Stomach (tissue), 8 donors: ENCODE measurements at regions not wholly inside any gene's neighbourhood (a gene's known extent, or its start where the extent isn't known, plus 50 kb on each side); places are given as distances from the start of the nearest gene placed in this dataset.

Source experiments
- DNase-seq, 2 donors: peaks; one replicate each; pipeline versions ENCODE4 v3.0.0 to v3.0.0-alpha.2; 2013 to 2019
- H3K27ac ChIP-seq, 5 donors: fragments of 200-600 bp in 4 of 5; sonication (generic) in 4 of 5; one replicate each; pipeline ENCODE4 v1.5.1; 2013 to 2019; ENCODE audit warnings: mild to moderate bottlenecking in 1 of 5, moderate library complexity in 1 of 5
- H3K27me3 ChIP-seq, 3 donors: fragments of 200-600 bp; sonication (generic); one replicate each; pipeline ENCODE4 v1.5.1; 2017 to 2019; ENCODE audit warnings: mixed run types in 1 of 3
- H3K36me3 ChIP-seq, 4 donors: fragments of 200-600 bp; sonication (generic); 1 replicate in 3 of 4; 2 replicates in 1 of 4; pipeline ENCODE4 v1.5.1; 2016 to 2019
- H3K4me1 ChIP-seq, 4 donors: fragments of 200-600 bp; sonication (generic); one replicate each; pipeline ENCODE4 v1.5.1; 2016 to 2019
- H3K4me3 ChIP-seq, 4 donors: fragments of 200-600 bp; sonication (generic) in 3 of 4; one replicate each; pipeline ENCODE4 v1.5.1; 2016 to 2019; ENCODE audit warnings: mild to moderate bottlenecking in 1 of 4
- H3K9me3 ChIP-seq, 4 donors: fragments of 200-600 bp; sonication (generic); one replicate each; pipeline ENCODE4 v1.5.1; 2016 to 2019
- EP300 ChIP-seq: sonication (generic); formaldehyde crosslinking; IDR thresholded peaks from one replicate; pipeline ENCODE4 v1.6.1; 2017; ENCODE audit warnings: antibody characterized with exemption
- POLR2A ChIP-seq, 4 donors: fragments of 450-650 bp; IDR thresholded peaks; one replicate each; pipeline ENCODE4 v1.6.1; 2016; ENCODE audit warnings: antibody characterized with exemption in 4 of 4, control low read depth in 2 of 4, mild to moderate bottlenecking in 1 of 4, moderate library complexity in 1 of 4
- POLR2AphosphoS5 ChIP-seq, 3 donors: sonication (generic); formaldehyde crosslinking; IDR thresholded peaks; one replicate each; pipeline ENCODE4 v1.6.1; 2016; ENCODE audit warnings: antibody characterized with exemption in 3 of 3
- WGBS, 5 donors: extraction: QIAGEN DNeasy Blood & Tissue Kit in 3 of 5; methylation state at CpG; one replicate each; pipeline versions ENCODE4 v1.1.5 to v1.1.7; 2013 to 2018; 5-methylcytosine and 5-hydroxymethylcytosine counted together
- intact Hi-C: fragments of 100-400 bp; cut with DNase I; formaldehyde crosslinking; loops from one replicate; pipeline ENCODE4 v1.15.1; 2023; ENCODE audit warnings: low total_unique reads
- TF ChIP-seq, protein P1 (sequence below), 7 experiments: fragments of 450-650 bp in 4 of 7; fragments of 200-600 bp in 3 of 7; sonication (generic) in 3 of 7; IDR thresholded peaks; one replicate each; pipeline ENCODE4 v1.5.1; 2016 to 2019; ENCODE audit warnings: antibody characterized with exemption in 7 of 7, control low read depth in 2 of 7, mild to moderate bottlenecking in 1 of 7
- donor health status: healthy with polysubstance abuse.
- donor health status: Bipolar disorder and iron deficiency.
- donor health status: healthy.

DNA sequence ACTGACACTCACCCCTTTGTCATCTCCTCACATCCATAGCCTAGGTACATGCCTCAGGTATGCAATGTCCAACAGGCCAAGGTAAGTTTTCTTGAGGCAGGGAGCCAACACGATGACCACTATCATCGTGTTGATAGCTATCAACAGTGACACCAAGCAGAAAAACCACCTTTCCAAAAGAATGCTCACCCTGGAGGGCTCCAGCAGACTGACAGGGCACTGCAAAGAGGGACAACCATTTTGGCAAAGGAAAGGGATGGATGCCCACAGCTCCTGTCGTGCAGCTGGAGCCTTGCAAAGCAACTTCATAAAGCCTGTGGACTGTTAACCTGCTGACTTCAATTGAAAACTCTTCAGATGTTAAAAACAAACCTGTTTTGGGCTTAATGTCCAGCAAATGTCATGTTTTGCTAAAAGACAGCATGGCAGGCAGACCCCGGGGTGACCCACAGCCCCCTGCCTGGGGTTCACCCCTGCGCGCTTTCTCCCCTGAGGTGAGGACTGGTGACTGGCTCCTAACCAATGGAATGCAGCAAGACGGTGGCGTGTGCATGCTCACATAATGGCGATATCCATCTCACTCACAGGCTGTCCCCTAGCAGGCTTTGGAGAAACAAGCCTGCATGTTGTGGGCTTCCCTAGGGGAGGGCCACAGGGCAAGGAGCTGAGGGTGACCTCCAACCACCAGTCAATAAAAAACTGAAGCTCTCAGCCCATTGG is 293.8 kb downstream of the TCERG1L start:
- no peak for DNase-seq
- H3K4me1 ChIP-seq: no peaks in the 10 kb centered on the region
- peaks cover 0 to 22% (median 0%) of the 10 kb centered on the region in 3 donors for H3K27me3 ChIP-seq
- H3K36me3 ChIP-seq: no peaks in the 10 kb centered on the region
- WGBS, 5 donors: 78 to 87% (median 80%) methylated on average over 3 to 9 of the region's 9 CpGs
- no peak overlapping the region for H3K27ac ChIP-seq
- TF ChIP-seq, protein P1, sequence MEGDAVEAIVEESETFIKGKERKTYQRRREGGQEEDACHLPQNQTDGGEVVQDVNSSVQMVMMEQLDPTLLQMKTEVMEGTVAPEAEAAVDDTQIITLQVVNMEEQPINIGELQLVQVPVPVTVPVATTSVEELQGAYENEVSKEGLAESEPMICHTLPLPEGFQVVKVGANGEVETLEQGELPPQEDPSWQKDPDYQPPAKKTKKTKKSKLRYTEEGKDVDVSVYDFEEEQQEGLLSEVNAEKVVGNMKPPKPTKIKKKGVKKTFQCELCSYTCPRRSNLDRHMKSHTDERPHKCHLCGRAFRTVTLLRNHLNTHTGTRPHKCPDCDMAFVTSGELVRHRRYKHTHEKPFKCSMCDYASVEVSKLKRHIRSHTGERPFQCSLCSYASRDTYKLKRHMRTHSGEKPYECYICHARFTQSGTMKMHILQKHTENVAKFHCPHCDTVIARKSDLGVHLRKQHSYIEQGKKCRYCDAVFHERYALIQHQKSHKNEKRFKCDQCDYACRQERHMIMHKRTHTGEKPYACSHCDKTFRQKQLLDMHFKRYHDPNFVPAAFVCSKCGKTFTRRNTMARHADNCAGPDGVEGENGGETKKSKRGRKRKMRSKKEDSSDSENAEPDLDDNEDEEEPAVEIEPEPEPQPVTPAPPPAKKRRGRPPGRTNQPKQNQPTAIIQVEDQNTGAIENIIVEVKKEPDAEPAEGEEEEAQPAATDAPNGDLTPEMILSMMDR (IDR thresholded peaks at IDR 0.05): no peak
- TF ChIP-seq POLR2A (IDR thresholded peaks at IDR 0.05): no peak
- no peak for TF ChIP-seq POLR2AphosphoS5 (IDR thresholded peaks at IDR 0.05)
- TF ChIP-seq EP300: no peak
- no peak overlapping the region for H3K4me3 ChIP-seq
- H3K9me3 ChIP-seq: no peaks in the 10 kb centered on the region
- intact Hi-C loops: no loop called here

DNA sequence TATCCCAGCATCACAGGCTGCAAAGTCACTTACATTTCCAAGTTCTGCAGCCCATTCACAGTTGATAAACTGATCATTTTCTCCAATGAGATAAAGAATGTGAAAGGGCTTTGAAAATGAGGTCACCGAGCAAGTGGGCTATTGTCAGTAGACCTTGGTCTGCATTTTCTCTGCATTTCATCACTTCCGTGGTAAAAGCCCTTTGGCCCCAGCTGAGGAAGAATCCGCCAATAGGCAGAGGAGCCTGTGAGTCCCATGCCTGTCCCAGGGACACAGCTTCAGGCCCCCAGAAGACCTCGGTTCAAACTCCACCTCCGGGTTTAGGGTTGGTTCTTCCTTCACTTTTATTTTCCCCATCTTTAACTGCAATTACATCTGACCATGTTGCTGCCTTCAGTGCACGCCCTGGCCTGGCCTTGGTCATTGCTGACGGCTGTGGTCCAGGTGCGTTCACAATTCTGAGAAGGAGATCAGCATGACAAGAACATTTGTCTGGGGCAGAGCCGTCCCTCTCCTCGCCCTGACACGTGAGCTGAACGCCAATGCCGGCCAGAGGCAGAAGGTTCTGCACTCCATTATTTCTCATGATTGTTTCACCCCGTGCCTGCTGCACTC is 292.5 kb downstream of the TCERG1L start:
- intact Hi-C loops: no loop called here
- WGBS, 5 donors: 56 to 64% (median 59%) methylated on average over 14 of the region's 14 CpGs
- no peaks in the 10 kb centered on the region for H3K36me3 ChIP-seq
- TF ChIP-seq EP300: no peak
- TF ChIP-seq, protein P1 (IDR thresholded peaks at IDR 0.05): no peak
- no peak overlapping the region for H3K27ac ChIP-seq
- no peaks in the 10 kb centered on the region for H3K4me1 ChIP-seq
- no peak overlapping the region for H3K4me3 ChIP-seq
- no peaks in the 10 kb centered on the region for H3K9me3 ChIP-seq
- DNase-seq: no peak
- peaks cover 0 to 26% (median 0%) of the 10 kb centered on the region in 3 donors for H3K27me3 ChIP-seq

DNA sequence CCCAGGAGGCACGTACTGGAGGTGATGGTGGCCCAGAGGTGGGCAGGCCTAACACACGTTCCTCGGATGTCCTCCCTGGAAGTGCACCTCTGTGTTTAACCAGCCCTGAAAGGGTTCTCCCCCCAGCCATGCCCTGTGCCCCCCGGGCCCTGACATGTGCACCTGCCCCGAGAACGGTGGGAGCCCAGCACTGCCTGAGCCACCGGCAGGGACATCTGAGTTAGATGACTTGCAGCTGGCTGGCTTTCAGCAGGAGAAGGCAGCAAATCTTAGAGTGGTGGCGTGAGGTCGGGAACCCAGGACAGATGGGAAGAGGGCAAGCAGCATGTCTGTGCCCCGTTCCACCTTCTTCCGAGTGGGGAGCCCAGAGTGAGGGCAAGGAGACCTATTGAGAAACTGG is 291.8 kb downstream of the TCERG1L start:
- H3K27me3 ChIP-seq: peaks cover 0 to 23% (median 0%) of the 10 kb centered on the region in 3 donors
- H3K9me3 ChIP-seq: no peaks in the 10 kb centered on the region
- TF ChIP-seq, protein P1 (IDR thresholded peaks at IDR 0.05): no peak
- TF ChIP-seq POLR2A (IDR thresholded peaks at IDR 0.05) (no peak), POLR2AphosphoS5 (IDR thresholded peaks at IDR 0.05) (no peak)
- H3K4me3 ChIP-seq: no peak overlapping the region
- no peak overlapping the region for H3K27ac ChIP-seq
- no peak for DNase-seq
- WGBS, 5 donors: 57 to 82% (median 75%) methylated on average over 6 to 11 of the region's 11 CpGs
- no peaks in the 10 kb centered on the region for H3K4me1 ChIP-seq
- intact Hi-C loops: no loop called here
- H3K36me3 ChIP-seq: no peaks in the 10 kb centered on the region

DNA sequence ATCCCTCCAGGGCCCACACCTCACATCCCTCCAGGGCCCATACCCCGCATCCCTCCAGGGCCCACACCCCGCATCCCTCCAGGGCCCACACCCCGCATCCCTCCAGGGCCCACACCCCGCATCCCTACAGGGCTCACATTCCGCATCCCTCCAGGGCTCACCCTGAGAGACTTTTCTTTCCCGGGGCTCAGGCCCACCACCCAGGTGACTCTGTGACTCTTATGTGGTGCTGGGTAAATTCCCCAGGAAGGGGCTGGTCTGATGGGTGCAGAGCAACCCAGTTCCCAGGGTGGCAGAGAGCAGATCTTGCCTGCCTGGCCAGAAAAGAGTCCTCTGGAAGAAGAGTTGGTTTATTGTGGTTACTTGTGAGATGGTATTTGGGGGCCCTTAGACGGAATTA is 290.7 kb downstream of the TCERG1L start:
- Histone ChIP-seq H3K27ac (no peak overlapping the region), H3K9me3 (no peaks in the 10 kb centered on the region), H3K27me3 (peaks cover 0 to 33% (median 0%) of the 10 kb centered on the region in 3 donors), H3K4me3 (no peak overlapping the region), H3K36me3 (no peaks in the 10 kb centered on the region), H3K4me1 (no peaks in the 10 kb centered on the region)
- DNase-seq: no peak
- TF ChIP-seq, protein P1 (IDR thresholded peaks at IDR 0.05): no peak
- TF ChIP-seq POLR2AphosphoS5 (IDR thresholded peaks at IDR 0.05): no peak
- intact Hi-C loops: no loop called here
- 88 to 94% (median 90%) methylated on average over 4 to 7 of the region's 7 CpGs for WGBS, 5 donors
